A673 (cell line): ENCODE measurements at regions not wholly inside any gene's neighbourhood (a gene's known extent, or its start where the extent isn't known, plus 50 kb on each side); places are given as distances from the start of the nearest gene placed in this dataset.

Experiments used
- BruUV-seq: library from RNA; stranded (reverse); fragments of 400-500 nt; replicated peaks from 2 replicates; lab custom pipeline; 2021; lab: Mats Ljungman, UMichigan
- CTCF ChIA-PET: fragments of 300-600 bp; sonication (Branson Sonifier 250); formaldehyde crosslinking; loops from one replicate; lab custom pipeline; 2022; ENCODE audit warnings: antibody characterized with exemption; lab: Charles Lee
- POLR2A ChIA-PET: fragments of 300-600 bp; sonication (Branson Sonifier 250); formaldehyde crosslinking; loops from one replicate; lab custom pipeline; 2022; ENCODE audit warnings: antibody characterized with exemption; ENCODE audit not compliant: low non-redundant PET; lab: Charles Lee
- DNase-seq: peaks from one replicate; pipeline ENCODE4 v3.0.0-alpha.2; 2015; ENCODE audit warnings: low spot score
- H3K27ac ChIP-seq: fragments of 200-600 bp; sonication (generic); 2 replicates; pipeline ENCODE4 v1.5.1; 2016; ENCODE audit warnings: mixed run types, low read depth, mild to moderate bottlenecking, mixed read lengths, antibody characterized with exemption, low read length; ENCODE audit not compliant: poor library complexity, severe bottlenecking
- H3K27me3 ChIP-seq: fragments of 200-600 bp; sonication (generic); replicated peaks from 2 replicates; pipeline ENCODE4 v1.6.1; 2017; ENCODE audit warnings: mixed run types, low read depth, mild to moderate bottlenecking, mixed read lengths, antibody characterized with exemption, low read length; ENCODE audit not compliant: insufficient read depth, poor library complexity
- H3K36me3 ChIP-seq: fragments of 200-600 bp; sonication (generic); 2 replicates; pipeline ENCODE4 v1.6.1; 2016; ENCODE audit warnings: mixed run types, mild to moderate bottlenecking, mixed read lengths, antibody characterized with exemption, low read length; ENCODE audit not compliant: insufficient read depth, poor library complexity, severe bottlenecking
- H3K4me1 ChIP-seq: fragments of 200-600 bp; sonication (generic); 2 replicates; pipeline ENCODE4 v1.6.1; 2017; ENCODE audit warnings: mixed run types, mild to moderate bottlenecking, mixed read lengths, antibody characterized with exemption, low read length; ENCODE audit not compliant: insufficient read depth, poor library complexity, severe bottlenecking
- H3K4me3 ChIP-seq: fragments of 200-600 bp; sonication (generic); 2 replicates; pipeline ENCODE4 v1.5.1; 2016; ENCODE audit warnings: low read depth, mixed run types, mild to moderate bottlenecking, mixed read lengths, low read length; ENCODE audit not compliant: poor library complexity, severe bottlenecking
- H3K9me3 ChIP-seq: fragments of 200-600 bp; sonication (generic); 2 replicates; pipeline ENCODE4 v1.6.1; 2016; ENCODE audit warnings: mixed run types, low read depth, mild to moderate bottlenecking, mixed read lengths, antibody characterized with exemption, low read length; ENCODE audit not compliant: poor library complexity, severe bottlenecking
- EZH2 ChIP-seq: fragments of 200-600 bp; sonication (generic); IDR thresholded peaks from 2 replicates; pipeline ENCODE4 v1.6.1; 2017; ENCODE audit warnings: borderline replicate concordance, low read depth, mild to moderate bottlenecking, mixed read lengths, antibody characterized with exemption, low read length; ENCODE audit not compliant: poor library complexity, severe bottlenecking
- intact Hi-C: fragments of 100-400 bp; cut with micrococcal nuclease; formaldehyde crosslinking; loops from one replicate; pipeline ENCODE4 v1.10.0; 2022; ENCODE audit not compliant: unreplicated experiment
- TF ChIP-seq, protein P1 (sequence below): fragments of 300-800, 200-600 bp; sonication (generic); conservative IDR thresholded peaks from 2 replicates; pipeline ENCODE4 v1.5.1; 2017; ENCODE audit warnings: low read depth, mild to moderate bottlenecking, antibody characterized with exemption, low read length, moderate library complexity, mixed read lengths

DNA sequence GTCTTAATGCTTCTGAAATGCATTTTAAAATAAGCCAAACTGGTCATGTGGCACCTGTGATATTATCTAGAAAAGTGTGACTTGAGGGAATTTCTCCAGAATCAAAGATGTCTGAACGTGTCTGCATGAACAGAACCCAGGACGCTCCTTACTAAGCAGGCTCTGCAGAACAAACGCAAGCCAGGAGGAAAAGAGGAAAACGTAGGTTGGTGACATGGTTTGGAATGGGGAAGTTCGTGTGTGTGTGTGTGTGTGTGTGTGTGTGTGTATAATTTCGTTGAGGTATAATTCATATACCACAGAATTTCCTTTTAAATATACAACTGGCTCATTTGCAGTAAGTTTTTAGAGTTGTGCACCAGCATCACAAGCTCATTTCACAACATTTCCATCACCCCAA lies 200.5 kb upstream of the FOXQ1 start:
- ChIA-PET POLR2A (no interaction called here), CTCF (no interaction called here)
- DNase-seq = no peak
- no peak for TF ChIP-seq EZH2
- TF ChIP-seq, protein P1, sequence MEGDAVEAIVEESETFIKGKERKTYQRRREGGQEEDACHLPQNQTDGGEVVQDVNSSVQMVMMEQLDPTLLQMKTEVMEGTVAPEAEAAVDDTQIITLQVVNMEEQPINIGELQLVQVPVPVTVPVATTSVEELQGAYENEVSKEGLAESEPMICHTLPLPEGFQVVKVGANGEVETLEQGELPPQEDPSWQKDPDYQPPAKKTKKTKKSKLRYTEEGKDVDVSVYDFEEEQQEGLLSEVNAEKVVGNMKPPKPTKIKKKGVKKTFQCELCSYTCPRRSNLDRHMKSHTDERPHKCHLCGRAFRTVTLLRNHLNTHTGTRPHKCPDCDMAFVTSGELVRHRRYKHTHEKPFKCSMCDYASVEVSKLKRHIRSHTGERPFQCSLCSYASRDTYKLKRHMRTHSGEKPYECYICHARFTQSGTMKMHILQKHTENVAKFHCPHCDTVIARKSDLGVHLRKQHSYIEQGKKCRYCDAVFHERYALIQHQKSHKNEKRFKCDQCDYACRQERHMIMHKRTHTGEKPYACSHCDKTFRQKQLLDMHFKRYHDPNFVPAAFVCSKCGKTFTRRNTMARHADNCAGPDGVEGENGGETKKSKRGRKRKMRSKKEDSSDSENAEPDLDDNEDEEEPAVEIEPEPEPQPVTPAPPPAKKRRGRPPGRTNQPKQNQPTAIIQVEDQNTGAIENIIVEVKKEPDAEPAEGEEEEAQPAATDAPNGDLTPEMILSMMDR = no peak
- no peak overlapping the region for H3K4me3 ChIP-seq
- intact Hi-C loops = no loop called here
- no peaks in the 10 kb centered on the region for H3K36me3 ChIP-seq
- no peaks in the 10 kb centered on the region for H3K4me1 ChIP-seq
- no TSS peak for BruUV-seq
- peaks cover 3% of the 10 kb centered on the region for H3K27me3 ChIP-seq
- H3K9me3 ChIP-seq = no peaks in the 10 kb centered on the region
- no peak overlapping the region for H3K27ac ChIP-seq

- CTCF ChIA-PET = no interaction called here
- no TSS peak for BruUV-seq
- POLR2A ChIA-PET = no interaction called here
Observed at GRCh38 chr6:1110941-1111349, 201.0 kb upstream of the FOXQ1 start.

GRCh38 chr6:1110164-1110563 lies 201.7 kb upstream of the FOXQ1 start:
- Histone ChIP-seq H3K4me1 (no peaks in the 10 kb centered on the region), H3K27me3 (peaks cover 2% of the 10 kb centered on the region), H3K4me3 (no peak overlapping the region), H3K9me3 (no peaks in the 10 kb centered on the region), H3K27ac (no peak overlapping the region), H3K36me3 (no peaks in the 10 kb centered on the region)
- no peak for DNase-seq
- ChIA-PET POLR2A (interaction anchor here (0.6 kb wide), 1 partner anchor 54 kb away, joined by 6 read pairs; no protein-coding TSS in a partner anchor), CTCF (no interaction called here)
- intact Hi-C loops = no loop called here
- TF ChIP-seq, protein P1 = no peak
- TF ChIP-seq EZH2 = no peak
- BruUV-seq = no TSS peak

More at GRCh38 chr6:1110941-1111349, 201.0 kb upstream of the FOXQ1 start:
- H3K27me3 ChIP-seq = peaks cover 3% of the 10 kb centered on the region
- TF ChIP-seq, protein P1 = no peak
- no peak for TF ChIP-seq EZH2
- intact Hi-C loops = no loop called here
- H3K4me3 ChIP-seq = no peak overlapping the region
- no peaks in the 10 kb centered on the region for H3K9me3 ChIP-seq
- H3K4me1 ChIP-seq = no peaks in the 10 kb centered on the region
- no peak overlapping the region for H3K27ac ChIP-seq
- no peak for DNase-seq
- H3K36me3 ChIP-seq = no peaks in the 10 kb centered on the region
